Body of pancreas (tissue), 4 donors: ENCODE measurements at regions not wholly inside any gene's neighbourhood (a gene's known extent, or its start where the extent isn't known, plus 50 kb on each side); places are given as distances from the start of the nearest gene placed in this dataset.

ENCODE experiments used
- ATAC-seq: fragments of 150-250 bp; one replicate; pipeline ENCODE4 v1.9.1; 2016
- DNase-seq, 4 donors: peaks; one replicate each; pipeline ENCODE4 v3.0.0-alpha.2; 2019
- H3K27ac ChIP-seq, 4 donors: fragments of 200-600 bp; sonication (generic); 1 replicate in 3 of 4; 2 replicates in 1 of 4; pipeline versions ENCODE4 v1.5.1 to v1.6.1; 2016 to 2019; ENCODE audit warnings: mild to moderate bottlenecking in 1 of 4, mixed read lengths in 1 of 4, moderate library complexity in 1 of 4
- H3K27me3 ChIP-seq, 2 donors: fragments of 200-600 bp; sonication (generic); one replicate each; pipeline ENCODE4 v1.6.0; 2016; ENCODE audit warnings: mild to moderate bottlenecking in 1 of 2
- H3K36me3 ChIP-seq, 2 donors: fragments of 200-600 bp; sonication (generic); replicated peaks in 1 of 2; 2 replicates each; pipeline ENCODE4 v1.5.1; 2016; ENCODE audit warnings: low read depth in 2 of 2; ENCODE audit not compliant: insufficient read depth in 1 of 2
- H3K4me1 ChIP-seq: fragments of 200-600 bp; sonication (generic); one replicate; pipeline ENCODE4 v1.6.0; 2016
- H3K4me3 ChIP-seq, 2 donors: fragments of 200-600 bp; sonication (generic); 1 replicate in 1 of 2; 2 replicates in 1 of 2; pipeline ENCODE4 v1.5.1; 2016 to 2019
- H3K9me3 ChIP-seq, 3 donors: fragments of 200-600 bp; sonication (generic); 1 replicate in 2 of 3; 2 replicates in 1 of 3; pipeline ENCODE4 v1.5.1; 2016
- CTCF ChIP-seq, 7 experiments: fragments of 450-650 bp in 4 of 7; fragments of 200-600 bp in 3 of 7; sonication (generic) in 3 of 7; IDR thresholded peaks; one replicate each; pipeline ENCODE4 v1.5.1; 2016 to 2019; ENCODE audit warnings: antibody characterized with exemption in 7 of 7
- POLR2A ChIP-seq, 3 donors: fragments of 450-650 bp; IDR thresholded peaks; one replicate each; pipeline ENCODE4 v1.6.1; 2016; ENCODE audit warnings: antibody characterized with exemption in 3 of 3, mild to moderate bottlenecking in 2 of 3
- WGBS, 2 donors: methylation state at CpG; one replicate each; pipeline ENCODE4 v1.1.5; 2017; 5-methylcytosine and 5-hydroxymethylcytosine counted together
- intact Hi-C: fragments of 100-400 bp; cut with DNase I; formaldehyde crosslinking; loops from one replicate; pipeline ENCODE4 v1.15.1; 2023

- no peak for DNase-seq
- no peak for ATAC-seq
- no peak overlapping the region for H3K27ac ChIP-seq
- H3K4me1 ChIP-seq, result no peaks in the 10 kb centered on the region
- H3K36me3 ChIP-seq, result no peaks in the 10 kb centered on the region
- TF ChIP-seq CTCF (IDR thresholded peaks at IDR 0.05), result no peak
- no peak for TF ChIP-seq POLR2A (IDR thresholded peaks at IDR 0.05)
- H3K9me3 ChIP-seq, result no peaks in the 10 kb centered on the region
- WGBS, 2 donors, result 47 to 95% methylated on average over 1 of the region's 1 CpG
- no peaks in the 10 kb centered on the region for H3K27me3 ChIP-seq
- no peak overlapping the region for H3K4me3 ChIP-seq
- intact Hi-C loops, result no loop called here
Observed at GRCh38 chr4:131159261-131159660, 1989.8 kb upstream of the PCDH10 start.

- H3K36me3 ChIP-seq, result no peaks in the 10 kb centered on the region
- 59 to 93% methylated on average over 1 of the region's 1 CpG for WGBS, 2 donors
- H3K27me3 ChIP-seq, result no peaks in the 10 kb centered on the region
- TF ChIP-seq CTCF (IDR thresholded peaks at IDR 0.05), result no peak
- TF ChIP-seq POLR2A (IDR thresholded peaks at IDR 0.05), result no peak
- H3K9me3 ChIP-seq, result no peaks in the 10 kb centered on the region
- H3K4me1 ChIP-seq, result no peaks in the 10 kb centered on the region
- intact Hi-C loops, result no loop called here
- ATAC-seq, result no peak
- no peak for DNase-seq
- no peak overlapping the region for H3K27ac ChIP-seq
- no peak overlapping the region for H3K4me3 ChIP-seq
Observed at GRCh38 chr4:131192318-131192717, 1956.8 kb upstream of the PCDH10 start.

GRCh38 chr4:131207589-131207988 is 1941.5 kb upstream of the PCDH10 start:
- no peak overlapping the region for H3K27ac ChIP-seq
- H3K27me3 ChIP-seq, result no peaks in the 10 kb centered on the region
- H3K9me3 ChIP-seq, result no peaks in the 10 kb centered on the region
- DNase-seq, result peak in 1 of 4 donors; percentile 10
- no peak for TF ChIP-seq POLR2A (IDR thresholded peaks at IDR 0.05)
- TF ChIP-seq CTCF (IDR thresholded peaks at IDR 0.05), result no peak
- intact Hi-C loops, result no loop called here
- no peak overlapping the region for H3K4me3 ChIP-seq
- H3K4me1 ChIP-seq, result no peaks in the 10 kb centered on the region
- no peak for ATAC-seq
- 40 to 45% methylated on average over 6 of the region's 6 CpGs for WGBS, 2 donors
- H3K36me3 ChIP-seq, result no peaks in the 10 kb centered on the region

- intact Hi-C loops, result no loop called here
- no peak for ATAC-seq
- Histone ChIP-seq H3K4me1 (peaks cover 5% of the 10 kb centered on the region), H3K27ac (no peak overlapping the region), H3K4me3 (no peak overlapping the region), H3K9me3 (no peaks in the 10 kb centered on the region), H3K36me3 (no peaks in the 10 kb centered on the region), H3K27me3 (no peaks in the 10 kb centered on the region)
- WGBS, 2 donors, result 0 to 32% methylated on average over 1 of the region's 1 CpG
- DNase-seq, result no peak
- TF ChIP-seq POLR2A (IDR thresholded peaks at IDR 0.05), result no peak
- TF ChIP-seq CTCF (IDR thresholded peaks at IDR 0.05), result no peak
Observed at GRCh38 chr4:131248314-131248713, 1900.8 kb upstream of the PCDH10 start.

GRCh38 chr4:131251321-131251720 is 1897.8 kb upstream of the PCDH10 start:
- no peaks in the 10 kb centered on the region for H3K27me3 ChIP-seq
- WGBS, 2 donors, result 22 to 32% methylated on average over 3 of the region's 3 CpGs
- no peak overlapping the region for H3K4me3 ChIP-seq
- DNase-seq (no peak), ATAC-seq (no peak)
- peaks cover 5% of the 10 kb centered on the region for H3K4me1 ChIP-seq
- H3K36me3 ChIP-seq, result no peaks in the 10 kb centered on the region
- no peak overlapping the region for H3K27ac ChIP-seq
- intact Hi-C loops, result no loop called here
- TF ChIP-seq CTCF (IDR thresholded peaks at IDR 0.05) (no peak), POLR2A (IDR thresholded peaks at IDR 0.05) (no peak)
- no peaks in the 10 kb centered on the region for H3K9me3 ChIP-seq
